GM18873 (cell line): ENCODE measurements at regions not wholly inside any gene's neighbourhood (a gene's known extent, or its start where the extent isn't known, plus 50 kb on each side); places are given as distances from the start of the nearest gene placed in this dataset.
"Not testable (repeated sequence)": the region's sequence is repeated elsewhere in the genome, so short reads cannot be mapped to it uniquely, and the experiment has no call there.

ENCODE experiments used
- ATAC-seq: cut with Tn5 transposase; IDR thresholded peaks from one replicate; pipeline ENCODE4 v1.9.1; 2021; ENCODE audit warnings: mild to moderate bottlenecking, moderate library complexity, moderate number of reproducible peaks; ENCODE audit not compliant: unreplicated experiment, low FRiP score

DNA sequence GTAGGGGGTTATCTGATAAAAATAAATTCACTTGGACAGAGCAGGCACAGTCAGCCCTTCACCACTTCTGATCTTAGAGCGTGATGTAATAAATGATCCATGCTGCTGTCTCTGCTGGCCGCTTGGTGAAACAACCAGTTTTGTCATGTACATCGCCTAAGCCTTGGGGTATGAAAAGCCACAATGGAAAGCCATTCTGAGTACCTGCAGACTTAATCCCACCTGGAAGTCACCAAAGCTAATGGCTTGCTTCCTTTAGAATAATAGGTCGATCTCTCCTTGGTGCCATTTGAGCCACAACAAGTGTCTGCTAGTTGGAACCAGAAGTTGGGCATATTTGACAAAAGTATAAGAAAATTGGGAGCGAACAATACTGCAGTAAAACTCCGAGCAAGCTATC, 1649.7 kb upstream of the SPRY2 start:
- no peak for ATAC-seq

DNA sequence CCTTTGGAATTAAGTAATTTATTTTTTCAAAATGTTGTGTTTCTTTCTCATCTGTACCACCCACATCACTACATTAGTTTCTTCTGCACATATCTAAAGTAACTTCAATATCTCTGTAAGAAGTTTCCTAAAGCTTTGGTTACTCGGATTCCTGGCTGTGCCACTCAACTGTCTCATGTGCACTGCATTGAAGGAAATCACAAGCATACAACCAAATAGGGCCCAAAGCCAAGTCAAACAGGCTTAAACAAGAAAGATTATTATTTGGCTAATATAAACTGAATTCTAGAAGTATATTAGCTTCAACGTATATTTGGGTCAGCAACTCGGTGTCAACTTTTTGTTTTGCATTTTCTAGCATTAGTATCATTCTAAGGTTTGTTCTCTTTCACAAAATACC, 1647.6 kb upstream of the SPRY2 start:
- no peak for ATAC-seq

DNA sequence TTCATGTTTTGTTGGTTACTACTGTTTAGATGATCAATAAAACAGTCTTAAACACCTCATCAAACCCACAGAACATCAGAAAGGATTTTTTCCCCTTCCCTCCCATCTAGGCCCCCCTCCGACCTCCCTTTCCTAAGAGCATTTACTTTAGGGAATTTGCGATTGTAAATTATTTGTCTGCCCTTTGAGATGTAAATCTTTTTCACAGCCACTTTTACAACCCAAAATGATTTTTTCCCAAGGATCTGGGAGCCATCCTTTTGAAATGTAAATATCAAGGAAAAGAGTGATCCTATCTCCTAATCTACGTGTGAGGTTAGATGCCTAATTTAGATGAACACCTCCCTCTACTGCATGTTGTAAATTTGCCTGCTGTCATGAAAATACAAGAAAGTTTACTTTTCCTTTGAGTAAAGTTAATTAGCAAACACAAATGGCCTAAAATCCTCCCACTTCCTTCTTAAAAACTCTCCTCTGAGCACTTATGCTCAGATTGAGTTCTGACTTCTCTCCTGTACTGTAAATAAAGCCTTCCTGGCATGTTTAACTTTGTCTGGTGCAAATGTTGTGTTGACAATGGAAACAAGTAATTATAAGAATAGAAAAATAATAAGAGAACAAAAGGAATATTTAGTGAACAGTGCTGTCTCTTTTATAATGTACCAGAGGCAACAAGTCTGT, 1646.9 kb upstream of the SPRY2 start:
- ATAC-seq, result no peak

DNA sequence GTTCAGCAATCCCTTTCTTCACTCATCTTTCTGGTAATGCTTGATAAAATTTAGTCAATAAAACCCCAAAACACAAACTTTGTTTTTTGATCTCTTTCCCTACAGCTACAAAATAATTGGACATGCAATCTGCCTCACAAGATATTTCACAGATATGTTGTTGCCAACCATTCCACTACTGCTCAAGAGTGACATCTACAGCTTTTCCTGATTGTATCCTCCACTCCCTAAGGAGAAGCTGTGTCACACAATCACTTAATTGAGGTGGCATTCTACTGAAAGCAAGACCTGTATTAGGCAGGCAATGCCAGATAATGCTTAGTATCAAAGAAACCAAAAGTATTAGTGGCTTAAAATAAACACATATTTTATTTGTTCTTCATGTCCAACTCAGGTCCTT, 1646.2 kb upstream of the SPRY2 start:
- no peak for ATAC-seq

DNA sequence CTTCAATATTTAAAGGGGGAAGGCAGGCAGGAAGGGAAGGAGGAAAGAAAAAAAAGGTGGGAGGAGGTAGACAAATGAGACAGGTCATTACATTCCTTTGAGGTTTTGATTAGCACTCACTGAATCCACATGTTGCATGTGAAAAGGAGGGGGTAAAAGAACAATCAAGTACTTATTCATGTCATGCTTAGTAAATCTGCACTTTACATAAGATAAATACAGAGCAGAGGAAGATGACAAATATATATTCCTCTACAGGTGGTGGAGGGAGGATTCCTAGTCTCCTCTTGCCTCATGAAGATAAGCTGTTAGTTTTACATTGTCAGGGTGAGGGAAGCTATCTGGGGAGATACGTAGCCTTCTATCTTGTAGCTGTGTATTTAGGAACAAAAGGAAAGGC, 1645.4 kb upstream of the SPRY2 start:
- no peak for ATAC-seq

- ATAC-seq, result no peak
These were observed 1616.2 kb upstream of the SPRY2 start for GRCh38 chr13:81957121-81957520.

GRCh38 chr13:81929988-81930387, 1589.1 kb upstream of the SPRY2 start:
- no peak for ATAC-seq

DNA sequence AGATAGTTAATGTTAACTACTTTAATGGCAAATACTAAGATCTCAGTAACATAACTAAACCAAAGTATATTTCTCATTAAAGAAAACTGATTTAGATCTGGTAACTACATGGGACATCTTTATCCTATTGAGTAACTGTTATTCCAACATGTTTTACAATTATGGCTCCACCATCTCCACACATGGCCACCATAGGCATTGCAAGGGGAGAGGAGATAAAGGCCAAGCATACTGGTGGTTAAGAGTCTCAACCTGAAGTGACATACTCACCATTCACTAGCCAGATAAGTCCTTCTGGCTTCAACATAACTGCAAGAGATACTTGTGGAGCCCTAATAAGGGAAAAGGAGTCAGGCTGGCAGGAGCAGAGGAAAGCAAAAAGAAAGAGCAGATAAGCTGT, 1586.4 kb upstream of the SPRY2 start:
- no peak for ATAC-seq

- no peak for ATAC-seq
These were observed 1576.9 kb upstream of the SPRY2 start for GRCh38 chr13:81917810-81918209.

DNA sequence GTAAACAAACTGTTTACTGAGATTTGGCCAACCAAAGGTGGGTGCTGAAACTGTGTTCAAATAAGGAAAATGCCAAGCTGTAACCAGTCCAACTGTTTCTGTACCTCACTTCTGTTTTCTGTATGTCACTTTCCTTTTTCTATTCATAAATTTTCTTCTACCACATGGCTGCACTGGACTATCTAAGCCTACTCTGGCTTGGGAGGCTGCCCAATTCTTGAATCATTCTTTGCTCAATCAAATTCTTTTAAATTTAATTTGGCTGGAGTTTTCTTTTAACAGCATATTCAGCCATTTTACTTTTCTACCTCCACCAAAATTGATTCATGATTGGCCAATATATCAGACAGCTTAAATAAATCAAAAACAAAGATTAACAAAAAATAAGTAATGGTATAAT, 1575.5 kb upstream of the SPRY2 start:
- no peak for ATAC-seq

DNA sequence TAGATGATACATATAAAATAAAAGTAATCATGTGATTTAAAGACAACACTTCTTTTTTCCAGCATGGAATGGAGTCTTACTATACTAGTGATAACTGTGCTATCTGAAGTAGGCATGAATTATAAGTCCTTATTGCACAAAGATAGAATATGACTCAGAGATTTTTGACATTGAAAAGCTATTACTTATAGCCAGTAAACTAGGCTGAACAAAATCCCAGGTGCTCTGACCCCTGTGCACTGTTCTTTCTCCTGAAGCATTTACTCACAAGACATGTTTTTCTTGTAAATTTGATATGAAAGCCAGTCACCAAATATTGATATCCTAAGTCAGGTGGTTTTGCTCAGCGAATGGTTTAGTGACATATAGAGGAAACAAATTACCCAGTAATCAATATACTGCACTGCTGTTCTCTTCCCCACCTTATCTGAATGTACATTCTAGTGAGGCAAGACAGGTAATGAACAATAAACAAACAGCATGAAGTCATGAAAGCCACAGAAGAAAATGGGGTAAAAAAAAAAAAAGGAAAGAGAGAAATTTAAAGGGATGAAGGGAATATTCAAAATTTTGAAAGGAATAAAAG, 1567.0 kb upstream of the SPRY2 start:
- ATAC-seq, result no peak

GRCh38 chr13:81888855-81889254, 1547.9 kb upstream of the SPRY2 start:
- no peak for ATAC-seq

- no peak for ATAC-seq
These were observed 1534.0 kb upstream of the SPRY2 start for GRCh38 chr13:81874681-81875661.

GRCh38 chr13:81874253-81874652, 1533.3 kb upstream of the SPRY2 start:
- no peak for ATAC-seq

DNA sequence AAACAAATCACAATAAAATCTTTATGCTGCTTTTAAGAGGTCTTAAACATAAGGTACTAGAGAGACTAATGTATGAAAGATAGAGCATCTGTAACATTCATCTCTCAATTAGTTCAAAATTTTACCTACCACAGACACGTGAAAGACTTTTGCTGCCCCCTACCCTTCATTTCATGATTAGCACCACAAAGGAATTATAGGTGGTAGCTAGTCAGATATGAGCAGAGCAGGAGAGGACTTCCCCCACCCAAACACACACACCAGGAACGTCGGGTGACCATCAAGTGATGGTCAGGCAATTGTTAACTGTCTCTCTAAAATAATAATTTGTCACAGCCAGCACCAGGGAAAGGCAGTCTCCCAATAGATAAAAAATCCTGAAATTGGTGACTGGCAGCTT, 1531.7 kb upstream of the SPRY2 start:
- ATAC-seq, result no peak

DNA sequence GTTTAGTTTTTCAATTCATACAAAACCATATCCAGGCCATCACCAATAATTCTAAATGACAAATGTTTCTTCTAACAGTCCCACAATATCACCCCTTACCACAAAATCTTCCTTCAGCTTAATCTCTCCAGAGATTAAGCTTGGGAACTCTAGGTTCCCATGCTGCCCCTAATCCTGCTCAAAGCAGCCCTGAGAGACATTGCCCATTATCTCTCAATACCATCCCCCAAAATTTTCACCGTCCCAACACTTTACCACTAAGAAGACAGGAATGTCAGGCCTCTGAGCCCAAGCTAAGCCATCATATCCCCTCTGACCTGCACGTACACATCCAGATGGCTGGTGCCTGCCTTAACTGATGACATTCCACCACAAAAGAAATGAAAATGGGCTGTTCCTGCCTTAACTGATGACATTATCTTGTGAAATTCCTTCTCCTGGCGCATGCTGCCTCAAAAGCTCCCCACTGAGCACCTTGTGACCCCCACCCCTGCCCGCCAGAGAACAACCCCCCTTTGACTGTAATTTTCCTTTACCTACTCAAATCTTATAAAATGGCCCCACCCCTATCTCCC, 1530.9 kb upstream of the SPRY2 start:
- ATAC-seq, result not testable (repeated sequence)

- no peak for ATAC-seq
These were observed 1507.4 kb upstream of the SPRY2 start for GRCh38 chr13:81848291-81848690.

DNA sequence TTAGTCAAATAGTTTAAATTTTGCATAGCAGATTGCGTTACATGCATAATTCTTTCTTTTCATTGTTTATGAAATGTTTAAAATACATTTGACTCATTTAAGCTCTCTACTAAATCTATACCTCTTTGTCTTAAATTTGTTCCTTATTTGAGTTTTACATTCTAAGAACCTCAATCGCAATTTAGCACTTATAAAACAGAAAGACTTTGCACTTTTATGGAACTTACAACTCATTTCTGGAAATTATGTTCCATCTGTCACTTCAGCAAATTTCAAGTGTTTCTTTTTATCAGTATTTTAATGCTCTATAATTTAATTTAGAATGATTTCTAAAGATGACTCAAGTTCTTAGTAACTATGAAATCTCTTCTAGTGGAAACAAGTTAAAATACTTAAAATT, 1505.8 kb upstream of the SPRY2 start:
- ATAC-seq, result no peak

GRCh38 chr13:81821259-81821658, 1480.3 kb upstream of the SPRY2 start:
- ATAC-seq, result no peak

- no peak for ATAC-seq
These were observed 1459.5 kb upstream of the SPRY2 start for GRCh38 chr13:81800433-81800832.

- ATAC-seq, result no peak
These were observed 1454.8 kb upstream of the SPRY2 start for GRCh38 chr13:81795710-81796109.
